Activated gamma-delta T cell treated with Interleukin-2 at 50 U/mL for 16 hours (primary cell): ENCODE measurements at regions not wholly inside any gene's neighbourhood (a gene's known extent, or its start where the extent isn't known, plus 50 kb on each side); places are given as distances from the start of the nearest gene placed in this dataset.

Source experiments
- DNase-seq: peaks from one replicate; pipeline ENCODE4 v3.0.0-alpha.2; 2020

GRCh38 chr15:66933932-66934867 lies 131.2 kb upstream of the SMAD3 start:
- no peak for DNase-seq

DNA sequence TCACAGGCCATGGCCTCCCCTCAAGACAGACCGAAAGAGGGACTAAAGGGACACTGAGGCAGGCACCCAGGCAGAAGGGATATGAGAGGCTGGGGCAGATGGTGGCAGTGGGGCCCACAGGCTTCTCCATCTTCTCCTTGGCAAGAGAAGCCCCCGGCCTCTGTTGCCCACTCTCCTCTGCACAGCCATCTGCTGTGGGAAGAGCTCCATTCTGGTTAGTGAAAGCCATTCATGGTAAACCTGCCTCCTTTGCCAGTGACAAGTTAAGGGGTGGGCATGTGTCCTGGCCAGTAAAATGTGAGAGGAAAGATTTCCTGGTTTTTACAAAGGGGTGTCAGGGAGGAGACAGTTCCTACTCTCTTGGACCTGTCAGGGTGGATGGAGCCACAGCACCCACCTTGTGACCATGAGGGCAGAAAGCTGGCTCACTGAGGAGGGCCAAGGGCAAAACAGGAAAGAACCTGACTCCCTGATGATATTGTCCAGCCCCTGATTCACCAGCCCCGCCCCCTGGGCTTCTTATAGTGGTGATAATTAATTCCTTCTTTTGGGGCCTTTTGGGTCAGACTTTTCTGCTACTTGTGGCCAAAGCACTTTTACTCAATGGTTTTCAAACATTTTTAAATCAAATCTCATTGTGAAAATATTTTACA lies 130.4 kb upstream of the SMAD3 start:
- DNase-seq = no peak

DNA sequence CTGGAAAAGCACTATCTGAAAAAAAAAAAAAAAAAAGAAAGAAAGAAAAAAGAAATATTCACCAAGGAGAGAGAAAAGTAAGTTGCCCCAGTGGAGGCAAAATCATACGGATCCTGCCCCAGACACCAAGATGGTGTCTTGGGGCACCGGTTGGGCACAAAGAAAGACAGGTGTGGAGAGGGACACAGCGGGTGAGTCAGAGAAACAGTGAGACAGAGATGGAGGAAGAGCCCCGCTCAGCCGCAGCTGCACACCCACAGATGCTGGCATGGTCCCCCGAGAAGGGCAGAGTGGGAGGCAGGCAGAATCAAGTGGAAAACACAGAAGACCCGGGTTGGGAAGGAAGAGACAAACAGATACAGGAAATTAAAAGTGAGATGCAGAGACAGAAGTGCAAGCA lies 129.7 kb upstream of the SMAD3 start:
- DNase-seq = no peak

DNA sequence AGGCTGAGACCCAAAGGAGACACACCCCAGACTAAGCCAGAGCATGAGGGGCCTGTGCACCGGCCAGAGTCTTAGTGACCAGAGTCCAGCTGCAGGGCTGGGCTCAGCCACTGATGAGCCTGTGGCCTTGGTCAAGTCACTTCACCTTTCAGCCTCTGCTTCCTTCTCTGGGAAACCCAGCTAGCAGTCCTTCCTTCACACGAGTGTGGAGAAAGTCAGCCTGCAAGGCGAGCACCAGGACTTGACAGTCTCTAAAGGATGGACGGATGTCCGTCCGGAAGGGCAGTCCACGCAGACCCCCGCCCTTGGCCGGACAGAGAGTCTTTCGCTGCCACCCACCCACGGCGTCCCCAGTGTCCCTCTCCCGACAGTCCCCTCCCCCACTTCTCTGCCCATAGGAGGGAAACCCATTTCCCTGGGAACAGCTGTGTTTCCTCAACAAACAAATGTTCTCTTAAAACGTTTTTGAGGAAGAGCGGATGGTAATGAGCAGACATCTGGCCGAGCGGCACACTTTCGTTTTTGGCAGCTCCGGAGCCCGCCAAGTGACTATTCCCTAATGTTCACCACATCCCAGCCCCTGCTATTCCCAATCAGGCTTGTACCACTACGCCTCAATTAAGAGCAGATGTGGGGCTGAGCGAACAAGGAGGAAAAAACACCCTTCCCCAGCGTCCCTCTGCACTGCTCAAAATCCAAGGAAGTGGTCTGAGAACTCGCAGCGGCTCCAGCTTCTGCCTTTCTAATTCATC lies 129.1 kb upstream of the SMAD3 start:
- DNase-seq = no peak

- no peak for DNase-seq
Measured at GRCh38 chr15:66936861-66937582, 128.4 kb upstream of the SMAD3 start.

GRCh38 chr15:66937588-66937987 lies 127.8 kb upstream of the SMAD3 start:
- DNase-seq = no peak

DNA sequence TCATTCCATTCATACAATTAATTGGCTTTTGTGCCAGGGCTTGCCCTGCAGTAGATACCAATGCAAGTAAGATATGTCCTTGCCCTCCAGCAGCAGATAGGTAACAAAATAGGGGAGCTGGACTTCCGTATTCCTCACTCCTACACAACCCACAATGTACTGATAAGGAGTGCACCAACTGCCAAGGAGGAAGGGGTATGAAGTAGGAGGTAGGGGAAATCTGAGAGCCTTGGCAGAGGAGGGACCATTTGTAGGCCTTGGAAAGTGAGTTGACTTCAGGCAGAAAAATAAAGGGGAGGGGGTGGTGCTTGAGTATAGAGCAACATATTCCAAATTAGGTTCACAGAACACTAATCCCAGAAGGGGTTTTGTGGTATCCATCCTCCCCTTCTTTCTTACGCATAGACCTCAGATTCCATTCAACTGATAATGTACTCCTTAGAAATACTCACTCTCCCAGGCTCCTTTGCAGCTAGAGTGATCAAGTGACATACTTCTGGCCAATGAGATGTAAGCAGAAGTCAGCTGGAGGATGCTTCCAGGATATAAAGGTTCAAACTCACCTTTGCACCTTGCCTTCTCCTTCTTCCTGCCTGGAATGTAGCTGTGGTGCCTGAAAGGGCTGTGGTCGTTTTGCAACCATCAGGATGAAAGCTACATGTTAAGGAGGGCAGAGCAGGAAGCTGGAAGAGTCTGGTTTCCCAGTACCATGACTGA lies 127.1 kb upstream of the SMAD3 start:
- DNase-seq = no peak

DNA sequence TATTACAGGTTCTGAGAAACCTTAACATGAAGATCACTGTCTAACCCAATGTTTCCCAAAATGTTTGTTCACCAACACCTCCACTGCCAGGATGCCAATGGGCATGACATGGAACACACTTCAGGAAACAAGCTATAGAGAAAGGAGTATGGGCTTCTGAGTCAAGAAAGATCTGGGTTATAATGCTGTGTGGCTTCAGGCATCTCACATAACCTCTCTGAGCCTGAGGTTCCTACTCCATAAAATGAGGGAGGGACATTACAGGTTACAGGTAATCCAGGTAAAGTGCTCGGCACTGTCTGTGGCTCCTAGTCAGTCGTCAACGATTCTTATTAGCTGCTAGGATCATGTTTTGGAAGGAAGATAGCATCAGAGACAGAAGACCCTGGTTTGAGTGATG lies 126.4 kb upstream of the SMAD3 start:
- DNase-seq = no peak

- no peak for DNase-seq
Measured at GRCh38 chr15:66939451-66940023, 125.9 kb upstream of the SMAD3 start.

- no peak for DNase-seq
Measured at GRCh38 chr15:66940368-66940767, 125.0 kb upstream of the SMAD3 start.

DNA sequence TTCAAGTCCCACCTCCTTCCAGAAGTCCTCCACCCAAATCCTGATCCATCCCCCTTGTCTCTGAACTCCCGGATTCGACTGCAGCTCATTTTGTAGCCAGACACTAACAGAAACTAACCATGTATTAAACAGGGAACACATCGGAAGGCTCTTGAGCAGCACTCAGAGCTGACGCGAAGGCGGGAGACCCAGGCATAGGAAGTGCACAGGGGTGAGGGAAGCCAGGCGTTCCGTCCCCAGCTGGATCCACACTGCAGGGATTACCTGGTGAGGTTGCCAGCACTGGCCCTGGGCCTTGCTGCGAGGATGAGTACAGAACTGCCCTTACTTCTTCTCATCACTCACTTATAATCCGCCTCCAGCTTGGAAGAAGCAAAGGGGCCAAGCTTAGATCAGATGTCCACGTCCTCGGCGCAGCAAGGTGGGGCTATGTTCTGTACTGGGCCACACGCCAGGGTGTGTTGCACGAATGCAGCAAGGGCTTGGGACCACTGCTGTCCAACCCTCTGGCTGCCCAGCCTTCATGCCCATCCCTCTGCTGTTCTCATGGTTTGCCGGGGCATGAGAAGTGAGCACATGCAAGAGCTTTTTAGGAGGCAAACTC lies 124.2 kb upstream of the SMAD3 start:
- DNase-seq = no peak

GRCh38 chr15:66941791-66942190 lies 123.6 kb upstream of the SMAD3 start:
- DNase-seq = no peak

- no peak for DNase-seq
Measured at GRCh38 chr15:66942649-66943390, 122.6 kb upstream of the SMAD3 start.

DNA sequence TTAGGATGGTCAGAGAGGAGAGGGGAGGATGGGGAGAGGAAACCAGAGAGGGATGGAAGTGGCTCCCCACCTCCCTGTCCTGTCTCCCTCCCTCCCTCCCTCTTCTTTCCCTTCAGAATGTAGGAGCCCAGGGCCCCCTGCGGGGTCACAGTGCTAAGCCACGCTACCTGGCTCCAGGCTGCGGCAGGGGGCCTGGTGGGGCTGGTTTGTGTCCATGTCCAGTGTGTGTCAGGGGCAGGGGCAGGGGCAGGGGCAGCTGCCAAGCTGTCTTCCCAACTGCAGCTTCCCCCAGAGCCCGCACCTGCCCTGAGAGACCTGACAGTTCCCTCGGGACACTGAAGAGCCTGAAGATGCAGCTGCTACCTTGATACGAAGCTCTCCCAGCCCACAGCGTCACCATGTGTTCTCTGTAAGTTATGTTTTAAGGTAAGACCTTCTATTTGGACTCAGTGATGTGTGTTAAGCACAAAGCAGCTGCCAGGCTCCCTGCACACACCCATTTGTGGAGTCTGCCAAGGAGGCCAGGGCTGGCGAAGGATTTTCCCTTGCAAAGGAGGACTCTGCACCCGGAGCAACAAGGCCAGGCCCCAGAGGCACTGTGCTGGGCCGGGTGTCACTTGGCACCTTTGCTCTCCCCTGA lies 121.8 kb upstream of the SMAD3 start:
- DNase-seq = no peak

GRCh38 chr15:66944121-66944520 lies 121.3 kb upstream of the SMAD3 start:
- no peak for DNase-seq

- no peak for DNase-seq
Measured at GRCh38 chr15:66945286-66945685, 120.1 kb upstream of the SMAD3 start.

DNA sequence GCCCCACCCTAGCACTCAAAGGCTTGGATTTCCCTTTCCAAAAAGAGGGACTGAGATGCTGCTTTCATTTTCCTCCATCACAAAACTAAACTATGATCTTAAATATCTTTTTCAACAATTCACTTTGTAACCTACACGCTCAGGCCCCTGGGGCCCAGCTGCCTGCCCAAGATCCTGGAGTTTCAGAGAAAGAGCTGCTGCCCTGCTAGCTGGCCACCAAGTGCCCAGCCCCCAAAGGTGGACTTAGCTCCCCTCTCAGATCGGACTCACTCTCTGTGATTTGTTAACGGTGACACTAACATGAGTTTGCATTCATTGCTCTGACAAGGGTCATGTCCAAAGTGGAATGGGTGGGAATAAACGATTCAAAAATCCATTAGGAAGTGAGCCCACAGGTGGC lies 119.6 kb upstream of the SMAD3 start:
- DNase-seq = no peak

DNA sequence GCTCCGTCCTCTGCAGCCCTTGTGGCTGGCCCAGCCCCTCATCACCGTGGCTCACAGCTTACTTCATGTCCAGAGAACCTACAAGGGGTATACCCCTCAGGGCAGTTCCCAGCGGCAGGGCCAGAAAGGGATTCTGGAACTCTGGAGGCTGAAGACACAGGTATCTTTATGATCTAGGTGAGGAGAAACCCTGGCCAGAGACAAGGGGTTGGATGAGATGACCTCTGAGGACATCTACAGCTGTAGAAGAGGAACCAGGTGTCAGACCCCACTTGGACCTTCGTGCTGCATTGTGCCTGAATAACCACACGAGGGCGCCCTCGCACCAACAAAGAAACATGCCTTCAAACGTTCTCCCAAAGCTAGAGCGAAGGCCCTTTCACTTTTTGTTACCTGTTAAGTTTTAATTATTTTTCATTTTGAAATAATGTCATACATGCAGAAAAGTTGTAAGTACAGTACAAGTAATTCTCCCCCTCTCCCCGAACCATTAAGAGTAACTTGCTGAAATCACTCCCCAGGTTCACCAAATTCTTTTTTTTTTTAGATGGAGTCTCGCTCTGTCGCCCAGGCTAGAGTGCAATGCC lies 118.7 kb upstream of the SMAD3 start:
- peak; percentile 73 for DNase-seq

GRCh38 chr15:66947471-66947870 lies 117.9 kb upstream of the SMAD3 start:
- no peak for DNase-seq

DNA sequence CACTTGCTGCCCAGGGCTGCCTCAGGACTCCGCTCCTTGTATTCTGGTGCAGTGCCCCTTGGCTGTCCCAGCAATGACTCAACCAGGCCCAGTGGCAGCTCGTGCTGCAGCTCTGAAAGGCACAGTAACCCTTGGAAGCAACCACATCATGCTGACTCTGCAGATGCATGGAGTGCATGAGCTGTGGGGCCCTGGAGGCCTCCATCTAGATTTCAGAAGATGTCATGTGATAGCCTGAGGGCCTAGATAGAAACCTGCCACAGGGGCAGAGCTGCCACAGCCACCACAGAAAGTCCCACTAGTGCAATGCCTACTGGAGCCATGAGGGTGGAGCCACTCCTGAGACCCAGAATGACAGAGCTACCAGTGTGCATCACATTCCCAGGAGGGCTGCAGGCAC lies 117.1 kb upstream of the SMAD3 start:
- no peak for DNase-seq
